NCI-H2029 (cell line): ENCODE measurements at regions not wholly inside any gene's neighbourhood (a gene's known extent, or its start where the extent isn't known, plus 50 kb on each side); places are given as distances from the start of the nearest gene placed in this dataset.

ENCODE experiments used
- DNase-seq: peaks from one replicate; lab custom pipeline; 2025; lab: John Stamatoyannopoulos, UW

GRCh38 chr10:125513429-125514182 is 169.4 kb downstream of the TEX36 start:
- no peak for DNase-seq

- no peak for DNase-seq
These were observed 172.0 kb downstream of the TEX36 start for GRCh38 chr10:125510998-125511397.

DNA sequence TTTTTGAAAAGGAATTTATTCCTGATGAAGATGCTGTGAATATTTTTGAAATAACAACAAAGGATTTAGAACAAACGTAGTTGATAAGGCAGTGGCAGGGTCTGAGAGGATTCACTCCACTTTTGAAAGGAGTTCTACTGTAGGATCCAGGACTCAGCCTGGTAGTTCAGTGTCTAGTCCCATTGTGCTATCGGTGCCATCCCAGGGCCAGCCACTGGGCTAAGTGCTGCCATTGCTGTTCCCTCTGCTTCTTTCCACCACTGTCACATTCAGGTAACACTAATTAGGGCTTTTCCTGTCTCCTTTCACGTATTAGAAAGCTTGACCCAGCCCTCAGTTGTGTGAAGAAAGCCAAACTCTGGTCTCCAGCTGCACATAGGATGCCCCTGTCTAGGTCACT is 177.3 kb downstream of the TEX36 start:
- DNase-seq = no peak

DNA sequence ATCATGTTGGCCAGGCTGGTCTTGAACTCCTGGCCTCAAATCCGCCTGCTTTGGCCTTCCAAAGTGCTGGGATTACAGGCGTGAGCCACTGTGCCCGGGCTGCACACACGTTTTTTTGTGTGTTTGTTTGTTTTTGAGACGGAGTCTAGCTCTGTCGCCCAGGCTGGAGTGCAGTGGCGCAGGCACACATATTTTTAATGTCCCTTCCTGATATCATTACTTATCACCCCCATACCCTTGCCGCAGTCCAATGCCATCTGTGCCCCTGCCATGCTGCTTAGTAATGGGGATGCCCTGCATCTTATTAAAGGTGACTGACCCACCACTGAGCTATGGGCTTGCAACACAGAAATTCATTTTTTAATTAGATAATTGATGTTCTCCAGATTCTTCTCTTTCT is 180.7 kb downstream of the TEX36 start:
- no peak for DNase-seq

DNA sequence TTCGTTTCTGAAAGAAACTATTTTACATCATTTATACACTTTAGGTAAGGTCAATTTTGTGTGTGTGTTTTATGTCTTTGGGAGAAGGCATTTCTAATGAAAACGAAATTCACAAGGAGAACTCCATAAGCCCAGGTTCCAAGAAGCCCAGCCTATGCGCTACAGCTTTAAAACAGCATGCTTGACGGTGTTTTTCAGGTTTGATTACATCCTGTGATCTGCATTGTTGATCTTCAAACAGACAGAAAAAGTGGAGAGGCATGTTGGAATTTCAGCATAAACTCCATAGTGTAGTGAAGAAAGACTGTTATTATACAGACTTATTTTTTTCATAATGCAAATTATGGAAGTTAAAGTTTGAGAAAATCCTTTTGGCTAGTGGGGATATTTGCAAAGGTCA is 187.6 kb downstream of the TEX36 start:
- no peak for DNase-seq

- no peak for DNase-seq
These were observed 188.2 kb downstream of the TEX36 start for GRCh38 chr10:125494651-125495239.

GRCh38 chr10:125491381-125491780 is 191.6 kb downstream of the TEX36 start:
- no peak for DNase-seq

- peak; percentile 0 for DNase-seq
These were observed 193.2 kb downstream of the TEX36 start for GRCh38 chr10:125489731-125490130.

DNA sequence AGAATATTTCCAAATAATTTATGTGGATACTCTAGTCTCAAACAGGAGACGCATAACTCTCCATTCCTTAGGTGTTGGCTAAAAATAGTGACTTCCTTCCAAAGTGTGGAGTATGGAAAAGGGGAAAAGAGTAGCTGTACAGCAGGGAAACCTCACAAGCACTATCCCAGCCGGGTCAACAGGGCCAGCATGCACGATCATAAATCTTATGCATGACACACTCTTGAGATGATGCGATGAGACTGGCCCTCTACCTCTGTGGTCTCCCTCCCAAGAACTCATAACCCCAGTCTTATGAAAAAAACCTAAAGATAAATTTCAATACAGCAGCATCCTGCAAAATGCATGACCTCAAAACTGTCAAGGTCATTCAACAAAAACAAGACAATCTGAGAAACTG is 197.3 kb downstream of the TEX36 start:
- no peak for DNase-seq

DNA sequence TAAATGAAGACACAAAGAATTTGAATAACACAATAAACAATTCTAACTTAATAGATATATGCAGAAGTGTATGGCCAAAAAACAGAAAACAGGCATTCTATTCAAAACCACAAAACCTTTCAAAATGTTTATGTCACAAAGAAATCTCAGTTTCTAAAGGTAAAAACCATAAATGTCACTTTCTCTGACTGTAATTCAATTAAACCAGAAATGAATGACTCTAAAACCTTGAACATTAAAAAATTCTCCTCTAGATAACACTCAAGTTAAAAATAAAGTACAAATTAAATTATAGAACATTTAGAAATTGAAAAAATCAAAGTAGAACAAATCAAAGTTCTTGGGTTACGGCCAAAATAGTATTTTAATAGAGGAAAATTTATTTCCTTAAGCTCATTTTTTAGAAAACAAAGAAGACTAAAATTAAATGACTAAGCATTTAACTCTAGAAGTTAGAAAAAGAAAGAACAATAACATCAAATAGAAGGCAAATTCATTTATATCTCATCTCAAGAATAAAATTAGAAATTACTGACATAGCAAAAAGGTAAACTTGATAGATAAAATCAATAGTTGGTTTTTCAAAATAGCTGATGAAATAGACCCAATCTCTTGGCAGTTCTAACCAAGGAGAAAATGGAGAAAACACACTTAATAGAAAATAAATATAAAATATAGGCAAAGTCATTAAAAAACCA is 198.8 kb downstream of the TEX36 start:
- no peak for DNase-seq

DNA sequence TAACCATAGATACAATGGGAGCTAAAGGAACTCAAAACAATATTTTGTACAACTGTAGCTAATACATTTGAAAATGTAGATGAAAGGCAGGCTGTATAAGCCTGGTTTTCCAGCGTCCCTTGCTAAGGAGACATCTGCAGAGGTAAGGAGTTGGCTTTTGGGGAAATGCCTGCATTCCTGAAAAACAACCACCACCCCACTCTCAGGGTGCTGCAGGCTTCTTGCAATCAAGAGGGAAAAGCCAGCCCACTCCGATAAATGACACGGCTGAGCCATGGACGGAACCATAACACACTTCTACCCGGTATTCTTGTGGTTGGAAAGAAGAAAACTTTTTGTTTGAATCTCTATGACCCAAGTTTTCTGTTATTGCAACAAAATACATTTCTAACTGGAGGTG is 200.3 kb downstream of the TEX36 start:
- DNase-seq = no peak

DNA sequence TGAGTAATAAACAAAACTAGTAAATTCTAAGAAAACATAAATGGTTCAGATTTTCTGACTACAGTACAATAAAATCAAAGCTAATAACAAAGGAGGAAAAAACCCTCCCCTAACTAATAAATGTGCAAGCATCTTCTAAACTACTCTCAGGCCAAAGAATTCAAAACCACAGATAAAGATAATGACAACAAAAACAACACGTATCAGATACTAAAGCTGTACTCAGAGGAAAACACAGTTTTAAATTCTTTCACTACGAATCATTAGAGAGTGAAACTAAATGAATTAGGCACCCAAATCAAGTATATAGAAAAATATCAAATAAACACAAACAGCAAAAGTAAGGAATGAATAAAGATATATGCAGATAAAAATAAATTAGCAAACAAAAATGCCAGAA is 200.9 kb downstream of the TEX36 start:
- DNase-seq = no peak

DNA sequence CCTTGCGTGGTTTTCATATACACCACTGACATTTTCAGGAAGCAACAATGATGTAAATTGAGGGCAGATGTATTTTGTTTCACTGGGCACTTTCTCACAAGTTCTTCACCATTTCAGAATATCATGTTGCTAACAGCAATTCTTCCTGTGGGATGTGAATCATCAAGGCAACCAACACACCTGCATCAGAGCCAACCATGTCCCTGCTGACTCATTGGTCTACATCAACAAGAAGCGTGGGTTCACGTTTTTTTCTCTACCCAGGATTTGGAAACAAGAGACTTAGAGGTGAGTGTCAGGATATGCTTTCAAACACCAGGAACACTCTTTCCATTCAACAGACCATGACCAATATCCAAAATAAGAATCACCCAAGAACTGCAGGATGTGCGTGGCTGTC is 203.9 kb downstream of the TEX36 start:
- DNase-seq = no peak

GRCh38 chr10:125475815-125476214 is 207.1 kb downstream of the TEX36 start:
- no peak for DNase-seq

DNA sequence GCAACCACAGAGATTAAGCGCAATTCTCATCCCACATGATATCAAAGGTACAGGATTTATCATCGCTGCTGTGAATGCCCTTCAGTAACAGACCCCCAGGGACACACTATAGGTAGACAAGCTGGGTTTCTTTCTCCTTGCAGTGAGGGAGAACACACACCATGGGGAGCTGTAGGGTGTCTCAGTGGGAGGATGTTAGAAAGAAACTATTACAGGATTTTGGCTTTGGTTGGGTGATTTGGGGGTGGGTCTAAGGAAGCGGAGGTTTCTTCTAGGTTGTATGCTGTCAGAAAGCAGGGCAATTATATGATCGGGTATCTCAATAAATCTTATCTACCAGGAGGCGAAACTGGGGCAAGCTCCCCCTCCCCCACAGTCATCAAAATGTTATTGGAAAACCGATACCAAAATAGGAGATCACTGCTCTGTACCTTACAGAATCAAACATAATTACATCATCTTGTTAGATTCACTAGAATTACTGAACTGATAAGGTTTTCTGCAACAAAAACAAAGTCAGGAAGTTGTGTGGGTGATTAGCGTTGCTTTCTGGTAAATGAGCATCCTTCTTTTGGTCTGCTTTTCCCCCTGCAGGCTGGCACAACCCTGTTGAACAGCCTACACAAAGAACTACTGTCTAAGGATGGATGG is 209.7 kb downstream of the TEX36 start:
- DNase-seq = no peak

DNA sequence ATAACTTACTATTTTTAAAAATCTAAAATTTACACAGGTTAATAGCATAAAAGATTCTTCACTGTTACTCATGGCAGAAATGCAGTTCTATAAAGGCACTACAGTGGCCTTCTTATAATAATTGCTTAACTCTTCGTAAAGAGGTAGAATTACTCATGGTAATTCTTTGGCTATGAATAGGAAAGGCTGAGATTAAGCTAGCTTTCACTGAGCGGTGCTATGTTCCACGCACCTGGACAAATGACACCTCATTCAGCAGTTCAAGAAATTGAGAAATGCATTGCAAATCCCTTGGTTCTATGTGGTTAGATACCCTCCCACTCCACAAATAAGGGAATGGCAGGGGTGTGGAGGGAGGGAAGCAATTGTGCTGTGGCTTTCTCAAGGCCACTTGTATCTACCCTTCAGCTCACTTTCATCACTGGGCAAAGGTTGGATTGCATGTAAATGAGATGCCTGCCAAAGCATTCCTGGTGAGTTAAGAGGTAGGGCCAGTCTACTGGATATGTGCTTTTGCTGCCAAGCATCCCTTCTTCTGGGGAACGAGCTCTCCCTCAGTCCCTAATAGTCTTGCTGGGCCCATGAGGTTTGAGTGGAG is 210.9 kb downstream of the TEX36 start:
- no peak for DNase-seq

- no peak for DNase-seq
These were observed 214.7 kb downstream of the TEX36 start for GRCh38 chr10:125468278-125468677.

DNA sequence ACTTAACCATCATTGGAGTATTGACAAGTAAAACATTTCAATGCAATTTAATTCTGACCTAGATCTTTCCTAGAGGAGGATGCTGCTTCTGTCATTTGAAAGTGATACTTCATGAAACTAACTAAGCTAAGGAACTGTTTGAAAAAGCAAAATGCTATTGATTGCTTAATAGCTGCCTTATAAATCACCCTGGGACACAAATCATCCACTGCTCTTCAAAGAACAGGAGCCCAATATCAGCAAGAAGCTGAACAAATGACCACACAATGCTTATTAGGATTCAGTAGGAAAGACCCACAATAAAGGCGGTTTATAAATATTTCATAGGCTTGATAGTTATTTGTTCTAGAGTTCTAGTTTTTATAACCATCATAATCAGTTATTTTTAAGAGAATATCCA is 216.3 kb downstream of the TEX36 start:
- DNase-seq = no peak

DNA sequence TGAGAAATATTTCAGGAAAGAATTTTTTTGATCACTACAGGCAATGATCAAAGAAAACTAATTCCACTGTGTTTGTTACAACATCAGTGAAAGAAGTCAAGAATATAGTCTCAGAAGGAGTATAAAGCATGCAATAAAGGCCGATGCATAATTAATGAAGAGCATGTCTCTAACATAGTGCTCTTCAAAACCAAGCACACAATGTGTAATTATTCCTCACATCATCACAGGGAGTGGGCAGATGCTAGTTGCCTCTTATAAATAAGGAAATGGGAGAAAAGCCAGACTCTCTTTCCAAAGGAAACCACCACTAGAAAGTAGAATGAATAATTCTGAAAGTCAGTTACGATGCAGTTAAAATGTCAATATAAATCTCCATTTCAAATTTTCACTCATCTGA is 220.1 kb downstream of the TEX36 start:
- DNase-seq = peak; percentile 18

DNA sequence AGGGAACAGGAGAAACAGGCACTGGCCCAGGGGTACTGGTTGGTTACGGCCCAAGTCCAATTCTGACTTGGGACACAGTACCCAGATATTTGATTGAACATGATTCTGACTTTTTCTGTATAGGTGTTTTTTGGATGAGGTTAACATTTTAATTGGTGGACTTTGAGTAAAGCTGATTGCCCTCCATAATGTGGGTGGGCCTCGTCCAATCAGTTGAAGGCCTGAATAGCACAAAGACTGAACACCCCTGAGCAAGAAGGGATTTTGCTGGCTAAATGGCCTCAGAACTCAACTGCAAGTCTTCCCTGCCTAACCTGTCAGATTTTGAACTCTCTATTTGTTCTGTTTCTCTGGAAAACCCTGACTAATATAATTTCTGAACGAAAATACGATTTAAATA is 222.6 kb downstream of the TEX36 start:
- DNase-seq = no peak

DNA sequence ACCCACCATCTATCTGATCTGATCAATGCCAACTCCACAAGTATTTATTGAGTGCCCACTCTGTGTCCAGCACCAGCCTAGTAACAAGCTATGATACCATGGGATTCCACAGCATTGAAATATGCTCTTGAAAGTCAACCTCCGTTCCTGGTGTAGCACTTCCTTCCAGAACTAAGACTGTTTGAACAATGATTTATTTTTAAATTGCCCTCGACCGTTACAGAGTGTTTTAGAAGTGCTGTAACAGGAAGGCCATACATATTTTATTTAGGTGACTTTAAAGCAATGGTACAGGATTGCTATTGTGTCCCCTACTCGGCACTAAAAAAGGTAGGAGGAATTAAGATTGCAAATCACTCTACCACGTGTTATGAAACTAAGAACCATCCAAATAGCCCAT is 225.6 kb downstream of the TEX36 start:
- DNase-seq = no peak

- DNase-seq = no peak
These were observed 227.1 kb downstream of the TEX36 start for GRCh38 chr10:125455855-125456254.

DNA sequence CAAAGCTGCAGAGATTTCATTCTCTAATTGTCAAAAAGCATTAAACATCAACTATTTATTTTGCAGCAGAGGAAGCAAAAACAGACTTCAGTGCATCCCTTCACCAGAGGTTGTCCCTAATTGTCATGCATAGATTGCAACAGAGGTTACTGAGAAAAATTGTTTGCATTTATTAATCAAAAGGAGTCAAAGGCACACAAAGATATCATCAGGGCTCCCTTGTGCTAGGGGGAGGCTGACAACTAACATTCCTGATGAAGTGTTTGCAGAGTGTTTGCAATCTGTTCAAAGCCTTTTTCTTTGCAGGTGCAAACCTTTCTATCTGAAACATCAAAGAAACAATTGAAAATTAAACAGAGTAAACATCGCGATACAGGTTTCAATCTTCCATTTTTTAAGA is 227.5 kb downstream of the TEX36 start:
- no peak for DNase-seq
